Fibroblast of peridontal ligament (primary cell): ENCODE measurements at regions not wholly inside any gene's neighbourhood (a gene's known extent, or its start where the extent isn't known, plus 50 kb on each side); places are given as distances from the start of the nearest gene placed in this dataset.
A peak's percentile ranks its signal among the peaks of the same experiment; 100 is the strongest.

Source experiments
- DNase-seq: peaks from one replicate; pipeline ENCODE4 v3.0.0-alpha.2; 2010; ENCODE audit errors: extremely low read depth

GRCh38 chr10:108434559-108435252 is 1270.2 kb upstream of the SORCS1 start:
- no peak for DNase-seq

- DNase-seq: peak; percentile 11
Observed at GRCh38 chr10:108427146-108427545, 1262.6 kb upstream of the SORCS1 start.

- no peak for DNase-seq
Observed at GRCh38 chr10:108425283-108425964, 1260.9 kb upstream of the SORCS1 start.

GRCh38 chr10:108424656-108425055 is 1260.2 kb upstream of the SORCS1 start:
- peak; percentile 81 for DNase-seq

GRCh38 chr10:108422286-108422685 is 1257.8 kb upstream of the SORCS1 start:
- peak; percentile 15 for DNase-seq

- no peak for DNase-seq
Observed at GRCh38 chr10:108421266-108421665, 1256.8 kb upstream of the SORCS1 start.

GRCh38 chr10:108413954-108414353 is 1249.4 kb upstream of the SORCS1 start:
- DNase-seq: no peak

GRCh38 chr10:108412323-108412722 is 1247.8 kb upstream of the SORCS1 start:
- DNase-seq: no peak

- DNase-seq: no peak
Observed at GRCh38 chr10:108411894-108412293, 1247.4 kb upstream of the SORCS1 start.

- no peak for DNase-seq
Observed at GRCh38 chr10:108411206-108411605, 1246.7 kb upstream of the SORCS1 start.

GRCh38 chr10:108410236-108410635 is 1245.7 kb upstream of the SORCS1 start:
- DNase-seq: no peak

GRCh38 chr10:108409306-108409705 is 1244.8 kb upstream of the SORCS1 start:
- DNase-seq: no peak

- DNase-seq: no peak
Observed at GRCh38 chr10:108404155-108404554, 1239.6 kb upstream of the SORCS1 start.

- no peak for DNase-seq
Observed at GRCh38 chr10:108399465-108399864, 1235.0 kb upstream of the SORCS1 start.

GRCh38 chr10:108393089-108393488 is 1228.6 kb upstream of the SORCS1 start:
- DNase-seq: peak; percentile 83

- DNase-seq: peak; percentile 75
Observed at GRCh38 chr10:108392286-108392685, 1227.8 kb upstream of the SORCS1 start.

GRCh38 chr10:108388706-108389105 is 1224.2 kb upstream of the SORCS1 start:
- no peak for DNase-seq

- no peak for DNase-seq
Observed at GRCh38 chr10:108385963-108386362, 1221.5 kb upstream of the SORCS1 start.

- DNase-seq: no peak
Observed at GRCh38 chr10:108384378-108384777, 1219.9 kb upstream of the SORCS1 start.

- no peak for DNase-seq
Observed at GRCh38 chr10:108378779-108379178, 1214.3 kb upstream of the SORCS1 start.

- peak; percentile 62 for DNase-seq
Observed at GRCh38 chr10:108375691-108376090, 1211.2 kb upstream of the SORCS1 start.

- DNase-seq: no peak
Observed at GRCh38 chr10:108374991-108375390, 1210.5 kb upstream of the SORCS1 start.

GRCh38 chr10:108365541-108365940 is 1201.0 kb upstream of the SORCS1 start:
- no peak for DNase-seq
